SH-SY5Y (cell line): ENCODE measurements at regions not wholly inside any gene's neighbourhood (a gene's known extent, or its start where the extent isn't known, plus 50 kb on each side); places are given as distances from the start of the nearest gene placed in this dataset.

Source experiments
- GATA2 ChIP-seq: IDR thresholded peaks from 2 replicates; pipeline ENCODE4 v1.6.1; 2011; ENCODE audit warnings: mild to moderate bottlenecking, low read depth, low read length
- GATA3 ChIP-seq: IDR thresholded peaks from 2 replicates; pipeline ENCODE4 v1.6.1; 2011; ENCODE audit warnings: low read depth, mild to moderate bottlenecking, low read length, moderate library complexity

DNA sequence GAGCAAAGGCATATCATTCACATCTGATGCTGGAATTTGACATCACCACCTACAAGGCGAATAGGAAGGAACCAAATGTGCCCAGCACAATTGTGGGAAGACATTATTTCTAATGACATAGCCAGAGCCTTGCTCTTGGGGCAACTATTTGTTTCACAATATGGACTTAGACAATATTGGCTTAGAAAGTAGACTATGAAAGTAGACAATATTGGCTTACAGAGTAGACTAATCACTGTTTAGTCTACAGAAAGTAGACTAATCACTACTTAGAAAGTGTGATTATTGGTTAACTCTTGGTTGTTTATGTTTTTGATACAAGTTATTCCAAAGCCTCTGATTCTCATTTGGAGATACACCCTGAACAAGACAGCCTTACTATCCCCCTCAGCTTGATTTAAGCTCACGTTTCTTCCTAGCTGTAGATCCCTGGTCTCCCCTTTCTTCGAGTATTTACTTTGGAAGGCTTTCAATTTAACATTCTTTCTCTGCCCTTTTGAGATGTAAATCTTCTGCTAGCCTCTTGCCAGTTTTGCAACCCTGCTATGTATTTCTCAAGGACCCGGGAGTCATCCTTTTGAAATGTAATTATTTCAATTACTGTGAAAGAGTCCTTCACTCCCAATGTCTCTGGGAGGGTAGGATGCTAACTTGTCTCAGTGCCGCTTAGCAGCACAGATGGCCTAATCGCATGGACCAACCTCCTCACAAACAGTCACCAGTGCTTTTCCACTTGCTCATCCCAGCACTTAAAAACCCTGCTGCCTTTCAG is 843.2 kb downstream of the GALC start:
- TF ChIP-seq GATA2, result no peak
- TF ChIP-seq GATA3, result no peak
